Tibial nerve (tissue), 4 donors: ENCODE measurements at regions not wholly inside any gene's neighbourhood (a gene's known extent, or its start where the extent isn't known, plus 50 kb on each side); places are given as distances from the start of the nearest gene placed in this dataset.

Experiments used
- DNase-seq, 2 donors: peaks; one replicate each; pipeline ENCODE4 v3.0.0-alpha.2; 2019; ENCODE audit warnings: low spot score in 2 of 2
- H3K27ac ChIP-seq, 4 donors: fragments of 200-600 bp; sonication (generic) in 3 of 4; one replicate each; pipeline ENCODE4 v1.5.1; 2017 to 2019; ENCODE audit warnings: mild to moderate bottlenecking in 1 of 4
- H3K27me3 ChIP-seq, 2 donors: fragments of 200-600 bp; sonication (generic) in 1 of 2; one replicate each; pipeline versions ENCODE4 v1.5.1 to v1.6.0; 2017 to 2019
- H3K36me3 ChIP-seq, 3 donors: fragments of 200-600 bp; sonication (generic); one replicate each; pipeline ENCODE4 v1.5.1; 2018 to 2019
- H3K4me1 ChIP-seq, 4 donors: fragments of 200-600 bp; sonication (generic) in 3 of 4; one replicate each; pipeline ENCODE4 v1.5.1; 2017 to 2019
- H3K4me3 ChIP-seq, 4 donors: fragments of 200-600 bp; sonication (generic) in 3 of 4; one replicate each; pipeline ENCODE4 v1.5.1; 2017 to 2019; ENCODE audit warnings: mild to moderate bottlenecking in 1 of 4, moderate library complexity in 1 of 4
- H3K9me3 ChIP-seq, 4 donors: fragments of 200-600 bp; sonication (generic) in 3 of 4; one replicate each; pipeline ENCODE4 v1.5.1; 2017 to 2019
- CTCF ChIP-seq, 5 experiments: fragments of 200-600 bp in 3 of 5; fragments of 450-650 bp in 2 of 5; sonication (generic) in 3 of 5; IDR thresholded peaks; one replicate each; pipeline ENCODE4 v1.5.1; 2016 to 2019; ENCODE audit warnings: antibody characterized with exemption in 5 of 5, mild to moderate bottlenecking in 3 of 5, moderate library complexity in 2 of 5
- EP300 ChIP-seq, 2 donors: sonication (generic); formaldehyde crosslinking; IDR thresholded peaks; one replicate each; pipeline ENCODE4 v1.6.1; 2017; ENCODE audit warnings: antibody characterized with exemption in 2 of 2, mild to moderate bottlenecking in 1 of 2
- POLR2A ChIP-seq, 2 donors: fragments of 450-650 bp; IDR thresholded peaks; one replicate each; pipeline ENCODE4 v1.6.1; 2017; ENCODE audit warnings: antibody characterized with exemption in 2 of 2, mild to moderate bottlenecking in 2 of 2, moderate library complexity in 2 of 2
- WGBS, 2 donors: methylation state at CpG; one replicate each; pipeline ENCODE4 v1.1.5; 2018; 5-methylcytosine and 5-hydroxymethylcytosine counted together

GRCh38 chr5:39816866-39817265, 392.1 kb upstream of the DAB2 start:
- WGBS, 2 donors, result 79 to 92% methylated on average over 3 of the region's 3 CpGs
- no peaks in the 10 kb centered on the region for H3K9me3 ChIP-seq
- no peak for DNase-seq
- no peak overlapping the region for H3K27ac ChIP-seq
- H3K36me3 ChIP-seq, result no peaks in the 10 kb centered on the region
- no peaks in the 10 kb centered on the region for H3K4me1 ChIP-seq
- no peak overlapping the region for H3K4me3 ChIP-seq
- H3K27me3 ChIP-seq, result no peaks in the 10 kb centered on the region
- TF ChIP-seq EP300 (IDR thresholded peaks at IDR 0.05) (no peak), POLR2A (IDR thresholded peaks at IDR 0.05) (no peak), CTCF (IDR thresholded peaks at IDR 0.05) (no peak)

GRCh38 chr5:39816156-39816845, 391.5 kb upstream of the DAB2 start:
- Histone ChIP-seq H3K9me3 (no peaks in the 10 kb centered on the region), H3K4me3 (no peak overlapping the region)
- 77 to 81% methylated on average over 5 of the region's 5 CpGs for WGBS, 2 donors

GRCh38 chr5:39815711-39816110, 390.9 kb upstream of the DAB2 start:
- Histone ChIP-seq H3K27me3 (no peaks in the 10 kb centered on the region), H3K4me3 (no peak overlapping the region), H3K36me3 (no peaks in the 10 kb centered on the region), H3K27ac (no peak overlapping the region), H3K4me1 (no peaks in the 10 kb centered on the region), H3K9me3 (no peaks in the 10 kb centered on the region)
- TF ChIP-seq EP300 (IDR thresholded peaks at IDR 0.05) (no peak), POLR2A (IDR thresholded peaks at IDR 0.05) (no peak), CTCF (IDR thresholded peaks at IDR 0.05) (no peak)
- no peak for DNase-seq
- 24 to 31% methylated on average over 2 of the region's 2 CpGs for WGBS, 2 donors

More at GRCh38 chr5:39816156-39816845, 391.5 kb upstream of the DAB2 start:
- DNase-seq, result no peak
- TF ChIP-seq POLR2A (IDR thresholded peaks at IDR 0.05) (no peak), EP300 (IDR thresholded peaks at IDR 0.05) (no peak), CTCF (IDR thresholded peaks at IDR 0.05) (no peak)
- H3K27ac ChIP-seq, result no peak overlapping the region
- no peaks in the 10 kb centered on the region for H3K36me3 ChIP-seq
- no peaks in the 10 kb centered on the region for H3K4me1 ChIP-seq
- no peaks in the 10 kb centered on the region for H3K27me3 ChIP-seq

- Histone ChIP-seq H3K9me3 (no peaks in the 10 kb centered on the region), H3K27me3 (no peaks in the 10 kb centered on the region), H3K4me1 (no peaks in the 10 kb centered on the region), H3K36me3 (no peaks in the 10 kb centered on the region), H3K4me3 (no peak overlapping the region), H3K27ac (no peak overlapping the region)
- TF ChIP-seq CTCF (IDR thresholded peaks at IDR 0.05) (no peak), EP300 (IDR thresholded peaks at IDR 0.05) (no peak)
- no peak for DNase-seq
These were observed 386.6 kb upstream of the DAB2 start for GRCh38 chr5:39811381-39811780.

GRCh38 chr5:39808656-39809055, 383.9 kb upstream of the DAB2 start:
- WGBS, 2 donors, result 77 to 78% methylated on average over 6 of the region's 6 CpGs
- Histone ChIP-seq H3K27me3 (no peaks in the 10 kb centered on the region), H3K9me3 (no peaks in the 10 kb centered on the region), H3K36me3 (no peaks in the 10 kb centered on the region), H3K27ac (no peak overlapping the region), H3K4me3 (no peak overlapping the region), H3K4me1 (no peaks in the 10 kb centered on the region)
- TF ChIP-seq CTCF (IDR thresholded peaks at IDR 0.05) (no peak), EP300 (IDR thresholded peaks at IDR 0.05) (no peak), POLR2A (IDR thresholded peaks at IDR 0.05) (no peak)
- no peak for DNase-seq
